ENCODE measurements at regions not wholly inside any gene's neighbourhood (a gene's known extent, or its start where the extent isn't known, plus 50 kb on each side); places are given as distances from the start of the nearest gene placed in this dataset.

DNA sequence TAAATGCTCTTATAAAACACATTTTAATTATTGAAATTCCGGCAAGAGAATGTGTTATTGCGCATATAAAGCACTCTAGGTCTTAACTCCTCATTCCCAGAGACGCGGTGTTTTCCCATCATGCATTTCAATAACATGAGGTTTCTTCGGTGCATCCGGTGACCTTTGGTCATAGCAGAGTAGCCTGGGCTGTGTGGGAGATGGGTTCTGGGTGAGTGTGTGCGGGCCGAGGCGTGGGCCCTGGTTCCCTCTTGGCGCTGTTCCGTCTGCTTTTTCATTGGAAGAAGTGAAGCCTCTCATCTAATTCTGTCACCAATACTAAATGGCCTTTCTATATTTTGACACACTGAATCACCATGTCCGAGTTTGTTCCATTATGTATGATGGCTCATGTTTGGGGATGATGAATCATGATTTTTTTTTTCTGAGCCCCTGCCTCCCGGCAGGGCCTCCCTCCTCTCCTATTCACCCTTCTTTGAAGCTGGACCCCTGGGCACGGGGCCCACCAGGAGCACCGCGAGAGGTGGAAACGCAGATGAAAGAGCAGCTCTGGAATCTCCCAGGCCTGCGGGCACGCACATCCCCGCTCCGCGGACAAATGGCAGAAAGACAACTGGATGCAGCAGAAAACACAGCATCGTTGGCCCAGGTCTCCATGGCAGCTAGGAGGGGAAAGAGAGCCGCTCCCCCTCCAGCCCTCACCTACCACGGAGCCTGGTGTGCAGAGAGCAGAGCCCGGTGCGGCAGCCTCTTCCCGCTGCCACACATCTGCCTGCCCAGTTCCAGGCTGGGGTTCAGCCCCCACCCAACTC is 85.8 kb upstream of the HPCAL1 start:
- TF ChIP-seq POLR2A (IDR thresholded peaks at IDR 0.05) (no peak), EP300 (IDR thresholded peaks at IDR 0.05; ENCODE audit: low read depth) (no peak), POLR2AphosphoS5 (IDR thresholded peaks at IDR 0.05) (no peak)
- TF ChIP-seq, protein P1, sequence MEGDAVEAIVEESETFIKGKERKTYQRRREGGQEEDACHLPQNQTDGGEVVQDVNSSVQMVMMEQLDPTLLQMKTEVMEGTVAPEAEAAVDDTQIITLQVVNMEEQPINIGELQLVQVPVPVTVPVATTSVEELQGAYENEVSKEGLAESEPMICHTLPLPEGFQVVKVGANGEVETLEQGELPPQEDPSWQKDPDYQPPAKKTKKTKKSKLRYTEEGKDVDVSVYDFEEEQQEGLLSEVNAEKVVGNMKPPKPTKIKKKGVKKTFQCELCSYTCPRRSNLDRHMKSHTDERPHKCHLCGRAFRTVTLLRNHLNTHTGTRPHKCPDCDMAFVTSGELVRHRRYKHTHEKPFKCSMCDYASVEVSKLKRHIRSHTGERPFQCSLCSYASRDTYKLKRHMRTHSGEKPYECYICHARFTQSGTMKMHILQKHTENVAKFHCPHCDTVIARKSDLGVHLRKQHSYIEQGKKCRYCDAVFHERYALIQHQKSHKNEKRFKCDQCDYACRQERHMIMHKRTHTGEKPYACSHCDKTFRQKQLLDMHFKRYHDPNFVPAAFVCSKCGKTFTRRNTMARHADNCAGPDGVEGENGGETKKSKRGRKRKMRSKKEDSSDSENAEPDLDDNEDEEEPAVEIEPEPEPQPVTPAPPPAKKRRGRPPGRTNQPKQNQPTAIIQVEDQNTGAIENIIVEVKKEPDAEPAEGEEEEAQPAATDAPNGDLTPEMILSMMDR (IDR thresholded peaks at IDR 0.05), result no peak
